ENCODE measurements at regions not wholly inside any gene's neighbourhood (a gene's known extent, or its start where the extent isn't known, plus 50 kb on each side); places are given as distances from the start of the nearest gene placed in this dataset.

GRCh38 chr3:34248352-34248751 is 449.9 kb downstream of the PDCD6IP start:
- TF ChIP-seq, protein P1, sequence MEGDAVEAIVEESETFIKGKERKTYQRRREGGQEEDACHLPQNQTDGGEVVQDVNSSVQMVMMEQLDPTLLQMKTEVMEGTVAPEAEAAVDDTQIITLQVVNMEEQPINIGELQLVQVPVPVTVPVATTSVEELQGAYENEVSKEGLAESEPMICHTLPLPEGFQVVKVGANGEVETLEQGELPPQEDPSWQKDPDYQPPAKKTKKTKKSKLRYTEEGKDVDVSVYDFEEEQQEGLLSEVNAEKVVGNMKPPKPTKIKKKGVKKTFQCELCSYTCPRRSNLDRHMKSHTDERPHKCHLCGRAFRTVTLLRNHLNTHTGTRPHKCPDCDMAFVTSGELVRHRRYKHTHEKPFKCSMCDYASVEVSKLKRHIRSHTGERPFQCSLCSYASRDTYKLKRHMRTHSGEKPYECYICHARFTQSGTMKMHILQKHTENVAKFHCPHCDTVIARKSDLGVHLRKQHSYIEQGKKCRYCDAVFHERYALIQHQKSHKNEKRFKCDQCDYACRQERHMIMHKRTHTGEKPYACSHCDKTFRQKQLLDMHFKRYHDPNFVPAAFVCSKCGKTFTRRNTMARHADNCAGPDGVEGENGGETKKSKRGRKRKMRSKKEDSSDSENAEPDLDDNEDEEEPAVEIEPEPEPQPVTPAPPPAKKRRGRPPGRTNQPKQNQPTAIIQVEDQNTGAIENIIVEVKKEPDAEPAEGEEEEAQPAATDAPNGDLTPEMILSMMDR (IDR thresholded peaks at IDR 0.05) = no peak
- no peak for TF ChIP-seq EZH2 (IDR thresholded peaks at IDR 0.05; ENCODE audit: borderline replicate concordance, insufficient read depth, low read depth, low read length, poor library complexity, severe bottlenecking)
